Hepatocyte (in vitro differentiated cells): ENCODE measurements at regions not wholly inside any gene's neighbourhood (a gene's known extent, or its start where the extent isn't known, plus 50 kb on each side); places are given as distances from the start of the nearest gene placed in this dataset.

ENCODE experiments used
- DNase-seq: peaks from one replicate; pipeline ENCODE4 v3.0.0-alpha.2; 2016; ENCODE audit warnings: low spot score
- H2AFZ ChIP-seq: fragments of 200-600 bp; sonication (generic); 2 replicates; pipeline ENCODE4 v1.6.0; 2016; ENCODE audit warnings: antibody characterized with exemption, mild to moderate bottlenecking
- H3K27ac ChIP-seq: fragments of 200-600 bp; sonication (generic); 2 replicates; pipeline ENCODE4 v1.5.1; 2016; ENCODE audit warnings: mild to moderate bottlenecking
- H3K27me3 ChIP-seq: fragments of 200-600 bp; sonication (generic); 2 replicates; pipeline ENCODE4 v1.6.1; 2016
- H3K36me3 ChIP-seq: fragments of 200-600 bp; sonication (generic); replicated peaks from 2 replicates; pipeline ENCODE4 v1.5.1; 2016; ENCODE audit warnings: low read depth; ENCODE audit not compliant: insufficient read depth
- H3K4me1 ChIP-seq: fragments of 200-600 bp; sonication (generic); 2 replicates; pipeline ENCODE4 v1.5.1; 2016; ENCODE audit warnings: mild to moderate bottlenecking, moderate library complexity; ENCODE audit not compliant: insufficient read depth
- H3K4me2 ChIP-seq: fragments of 200-600 bp; sonication (generic); 2 replicates; pipeline ENCODE4 v1.6.0; 2016
- H3K4me3 ChIP-seq: fragments of 200-600 bp; sonication (generic); 2 replicates; pipeline ENCODE4 v1.5.1; 2016; ENCODE audit warnings: mild to moderate bottlenecking
- H3K79me2 ChIP-seq: fragments of 200-600 bp; sonication (generic); 2 replicates; pipeline ENCODE4 v1.6.0; 2017; ENCODE audit warnings: mild to moderate bottlenecking
- H3K9me2 ChIP-seq: fragments of 200-600 bp; sonication (generic); replicated peaks from 2 replicates; pipeline ENCODE4 v1.6.0; 2017; ENCODE audit warnings: mild to moderate bottlenecking; ENCODE audit not compliant: insufficient read depth
- H3K9me3 ChIP-seq: fragments of 200-600 bp; sonication (generic); 2 replicates; pipeline ENCODE4 v1.5.1; 2016; ENCODE audit warnings: low read depth, mild to moderate bottlenecking
- H4K20me1 ChIP-seq: fragments of 200-600 bp; sonication (generic); 2 replicates; pipeline ENCODE4 v1.6.0; 2016; ENCODE audit warnings: mild to moderate bottlenecking; ENCODE audit not compliant: insufficient read depth, poor library complexity, severe bottlenecking
- EZH2 ChIP-seq: fragments of 200-600 bp; sonication (generic); IDR thresholded peaks from 2 replicates; pipeline ENCODE4 v1.6.1; 2016; ENCODE audit warnings: antibody characterized with exemption, mild to moderate bottlenecking, borderline replicate concordance
- EZH2phosphoT487 ChIP-seq: fragments of 200-600 bp; sonication (generic); IDR thresholded peaks from one replicate; pipeline ENCODE4 v1.6.1; 2018; ENCODE audit warnings: antibody characterized with exemption, mild to moderate bottlenecking, low read depth, moderate library complexity; ENCODE audit not compliant: unreplicated experiment, severe bottlenecking
- WGBS: methylation state at CpG from one replicate; pipeline ENCODE4 v1.1.6; 2016; ENCODE audit warnings: low lambda C conversion rate; ENCODE audit errors: missing lambda C conversion rate; 5-methylcytosine and 5-hydroxymethylcytosine counted together
- TF ChIP-seq, protein P1 (sequence below): fragments of 200-600 bp; sonication (generic); IDR thresholded peaks from 2 replicates; pipeline ENCODE4 v1.5.1; 2016; ENCODE audit warnings: antibody characterized with exemption, mild to moderate bottlenecking; ENCODE audit not compliant: poor library complexity

DNA sequence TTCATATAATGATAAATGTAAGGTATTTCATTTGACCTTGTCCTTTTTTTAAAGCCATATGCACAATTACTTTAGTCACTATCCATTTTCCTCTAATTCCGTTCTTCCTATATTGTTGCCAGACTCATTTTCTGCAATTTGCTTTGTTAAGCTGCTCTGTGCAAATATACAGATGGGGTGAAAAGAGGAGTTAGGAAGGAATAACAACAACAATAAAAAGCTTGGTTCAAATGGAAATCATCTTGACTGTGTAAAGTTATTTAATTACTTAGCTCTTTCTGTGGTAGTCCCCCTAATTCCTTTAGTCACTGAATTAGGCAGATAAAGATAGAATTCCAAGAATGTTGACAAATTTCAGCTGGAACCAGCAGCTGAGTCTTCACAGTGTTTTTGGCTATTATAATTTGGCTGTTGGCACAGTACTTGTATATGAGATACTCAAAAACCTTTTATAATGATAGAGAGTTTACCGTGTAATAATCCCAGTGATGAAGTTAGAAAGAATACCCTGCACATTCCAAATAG lies 838.0 kb downstream of the RPS29 start:
- no peaks in the 10 kb centered on the region for H3K27me3 ChIP-seq
- WGBS, result 52% methylated on average over 2 of the region's 2 CpGs
- no peaks in the 10 kb centered on the region for H3K9me2 ChIP-seq
- H3K27ac ChIP-seq, result no peak overlapping the region
- no peaks in the 10 kb centered on the region for H3K36me3 ChIP-seq
- H3K79me2 ChIP-seq, result no peaks in the 10 kb centered on the region
- H2AFZ ChIP-seq, result no peak overlapping the region
- DNase-seq, result no peak
- no peaks in the 10 kb centered on the region for H4K20me1 ChIP-seq
- H3K4me3 ChIP-seq, result no peak overlapping the region
- peaks cover 6% of the 10 kb centered on the region for H3K4me1 ChIP-seq
- TF ChIP-seq EZH2 (no peak), EZH2phosphoT487 (no peak)
- TF ChIP-seq, protein P1, sequence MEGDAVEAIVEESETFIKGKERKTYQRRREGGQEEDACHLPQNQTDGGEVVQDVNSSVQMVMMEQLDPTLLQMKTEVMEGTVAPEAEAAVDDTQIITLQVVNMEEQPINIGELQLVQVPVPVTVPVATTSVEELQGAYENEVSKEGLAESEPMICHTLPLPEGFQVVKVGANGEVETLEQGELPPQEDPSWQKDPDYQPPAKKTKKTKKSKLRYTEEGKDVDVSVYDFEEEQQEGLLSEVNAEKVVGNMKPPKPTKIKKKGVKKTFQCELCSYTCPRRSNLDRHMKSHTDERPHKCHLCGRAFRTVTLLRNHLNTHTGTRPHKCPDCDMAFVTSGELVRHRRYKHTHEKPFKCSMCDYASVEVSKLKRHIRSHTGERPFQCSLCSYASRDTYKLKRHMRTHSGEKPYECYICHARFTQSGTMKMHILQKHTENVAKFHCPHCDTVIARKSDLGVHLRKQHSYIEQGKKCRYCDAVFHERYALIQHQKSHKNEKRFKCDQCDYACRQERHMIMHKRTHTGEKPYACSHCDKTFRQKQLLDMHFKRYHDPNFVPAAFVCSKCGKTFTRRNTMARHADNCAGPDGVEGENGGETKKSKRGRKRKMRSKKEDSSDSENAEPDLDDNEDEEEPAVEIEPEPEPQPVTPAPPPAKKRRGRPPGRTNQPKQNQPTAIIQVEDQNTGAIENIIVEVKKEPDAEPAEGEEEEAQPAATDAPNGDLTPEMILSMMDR, result no peak
- no peaks in the 10 kb centered on the region for H3K9me3 ChIP-seq
- no peak overlapping the region for H3K4me2 ChIP-seq

DNA sequence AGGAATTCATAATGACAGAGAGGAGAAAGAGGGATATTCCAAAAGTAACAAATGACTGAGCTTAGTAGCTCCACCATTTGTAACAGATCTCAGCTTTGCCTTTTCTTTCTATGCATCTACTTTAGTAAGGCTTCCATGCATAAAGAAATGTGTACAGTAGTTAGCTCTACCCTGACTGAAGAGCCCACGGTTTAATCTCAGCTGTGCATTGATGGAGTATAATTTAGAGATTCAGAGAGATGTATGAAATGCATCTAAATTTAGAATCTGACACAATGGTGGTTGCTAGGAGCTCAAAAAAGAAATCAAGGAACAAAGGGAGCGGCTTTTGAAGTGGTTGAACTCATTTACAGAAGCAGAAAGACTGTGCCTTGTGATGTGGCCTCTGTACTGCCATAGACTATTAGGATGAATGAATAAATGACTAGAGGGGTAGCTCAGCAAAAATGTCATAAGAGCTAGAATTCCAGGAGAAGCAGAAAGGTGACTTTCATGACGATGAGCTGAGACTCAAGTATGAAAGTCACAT lies 838.6 kb downstream of the RPS29 start:
- Histone ChIP-seq H3K9me2 (no peaks in the 10 kb centered on the region), H3K27me3 (no peaks in the 10 kb centered on the region), H3K4me1 (peaks cover 6% of the 10 kb centered on the region), H3K27ac (no peak overlapping the region), H3K9me3 (no peaks in the 10 kb centered on the region), H3K4me3 (no peak overlapping the region), H3K4me2 (no peak overlapping the region), H2AFZ (no peak overlapping the region), H3K36me3 (no peaks in the 10 kb centered on the region), H3K79me2 (no peaks in the 10 kb centered on the region), H4K20me1 (no peaks in the 10 kb centered on the region)
- no peak for DNase-seq
- WGBS, result 81% methylated on average over 3 of the region's 3 CpGs
- TF ChIP-seq EZH2phosphoT487, result no peak

DNA sequence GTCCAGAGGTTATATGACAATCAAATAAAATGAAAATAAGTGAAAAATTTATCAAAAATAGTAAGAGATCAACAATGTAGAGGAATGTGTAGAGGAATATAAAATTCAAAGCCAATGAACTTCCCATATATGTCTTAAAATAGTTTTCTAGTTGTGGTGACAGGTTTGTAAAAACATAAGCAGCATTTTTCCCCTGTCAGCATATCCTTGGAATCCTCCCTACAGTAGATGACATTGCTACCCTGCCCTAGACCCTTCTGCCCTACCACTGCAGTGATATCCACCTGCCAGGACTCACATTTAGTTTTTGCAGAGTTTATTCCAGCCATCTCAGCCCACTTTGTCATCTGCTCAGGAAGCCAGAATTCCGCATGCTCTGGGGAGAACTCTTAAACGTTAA lies 842.0 kb downstream of the RPS29 start:
- TF ChIP-seq EZH2 (no peak), EZH2phosphoT487 (no peak)
- TF ChIP-seq, protein P1, result no peak
- Histone ChIP-seq H3K9me2 (no peaks in the 10 kb centered on the region), H3K79me2 (no peaks in the 10 kb centered on the region), H3K4me3 (no peak overlapping the region), H3K4me2 (no peak overlapping the region), H3K4me1 (peaks cover 6% of the 10 kb centered on the region), H3K9me3 (no peaks in the 10 kb centered on the region), H3K36me3 (no peaks in the 10 kb centered on the region), H2AFZ (no peak overlapping the region), H3K27ac (no peak overlapping the region), H4K20me1 (no peaks in the 10 kb centered on the region), H3K27me3 (no peaks in the 10 kb centered on the region)
- DNase-seq, result no peak
- 71% methylated on average over 2 of the region's 2 CpGs for WGBS

DNA sequence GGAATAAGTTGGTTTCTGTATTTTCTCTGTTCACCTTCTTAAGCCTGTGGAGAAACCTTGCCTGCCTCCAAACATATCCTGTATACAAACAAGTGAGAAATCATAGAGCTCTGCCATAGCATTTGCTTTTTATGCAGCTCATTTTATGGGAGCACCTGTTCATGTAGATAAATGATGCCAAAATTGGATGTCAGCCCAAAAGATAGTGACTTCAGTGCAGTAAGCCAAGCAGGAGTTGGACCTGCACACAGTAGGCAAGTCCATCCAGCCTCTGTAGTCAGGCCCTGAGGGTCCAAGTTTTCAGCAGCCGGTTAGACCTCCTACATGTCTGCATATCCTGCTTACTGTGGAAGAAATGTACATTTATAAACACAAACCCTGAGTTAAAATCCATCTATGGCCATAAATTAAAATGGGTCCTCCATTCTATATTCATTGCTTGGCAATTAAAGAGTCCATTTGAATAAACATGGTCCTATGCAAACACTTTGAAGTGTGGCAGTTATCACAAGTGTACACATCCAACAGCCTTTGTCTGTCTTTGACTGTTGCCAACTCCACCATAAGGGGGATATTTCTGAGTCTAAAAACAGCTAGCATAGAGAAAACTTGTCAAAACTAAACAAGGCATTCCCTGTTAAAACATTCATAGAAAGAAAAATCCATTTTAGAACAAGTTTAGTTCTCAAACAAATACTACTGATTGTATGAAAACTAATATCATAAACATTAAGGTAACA lies 847.8 kb downstream of the RPS29 start:
- H3K27ac ChIP-seq, result no peak overlapping the region
- H3K4me3 ChIP-seq, result no peak overlapping the region
- no peaks in the 10 kb centered on the region for H3K79me2 ChIP-seq
- no peaks in the 10 kb centered on the region for H3K27me3 ChIP-seq
- H3K36me3 ChIP-seq, result no peaks in the 10 kb centered on the region
- H3K4me2 ChIP-seq, result no peak overlapping the region
- no peaks in the 10 kb centered on the region for H3K9me3 ChIP-seq
- TF ChIP-seq EZH2phosphoT487, result no peak
- TF ChIP-seq, protein P1, result no peak
- TF ChIP-seq EZH2, result no peak
- no peak for DNase-seq
- 94% methylated on average over 1 of the region's 1 CpG for WGBS
- H3K4me1 ChIP-seq, result no peaks in the 10 kb centered on the region
- no peaks in the 10 kb centered on the region for H4K20me1 ChIP-seq
- H3K9me2 ChIP-seq, result no peaks in the 10 kb centered on the region
- no peak overlapping the region for H2AFZ ChIP-seq
